ENCODE measurements at regions not wholly inside any gene's neighbourhood (a gene's known extent, or its start where the extent isn't known, plus 50 kb on each side); places are given as distances from the start of the nearest gene placed in this dataset.

GRCh38 chr21:22132358-22133071 lies 1134.3 kb downstream of the NCAM2 start:
- TF ChIP-seq CTCF (IDR thresholded peaks at IDR 0.05; ENCODE audit: low read depth, low read length, missing control alignments): no peak
- no peak overlapping the region for H3K4me3 ChIP-seq (ENCODE audit: low read depth, low read length)
- no peak for DNase-seq (ENCODE audit: low read depth)
- in situ Hi-C loops (cut with HindIII; ENCODE audit: low sequenced_read_pairs): no loop called here

- DNase-seq (ENCODE audit: low read depth): no peak
- in situ Hi-C loops (cut with HindIII; ENCODE audit: low sequenced_read_pairs): no loop called here
- TF ChIP-seq CTCF (IDR thresholded peaks at IDR 0.05; ENCODE audit: low read depth, low read length, missing control alignments): no peak
- H3K4me3 ChIP-seq (ENCODE audit: low read depth, low read length): no peak overlapping the region
These were observed 1138.5 kb downstream of the NCAM2 start for GRCh38 chr21:22136740-22137139.

- no peak for TF ChIP-seq CTCF (IDR thresholded peaks at IDR 0.05; ENCODE audit: low read depth, low read length, missing control alignments)
- no peak for DNase-seq (ENCODE audit: low read depth)
- in situ Hi-C loops (cut with HindIII; ENCODE audit: low sequenced_read_pairs): no loop called here
- H3K4me3 ChIP-seq (ENCODE audit: low read depth, low read length): no peak overlapping the region
These were observed 1140.2 kb downstream of the NCAM2 start for GRCh38 chr21:22138297-22139016.

- no peak for DNase-seq (ENCODE audit: low read depth)
- no peak for TF ChIP-seq CTCF (IDR thresholded peaks at IDR 0.05; ENCODE audit: low read depth, low read length, missing control alignments)
- no peak overlapping the region for H3K4me3 ChIP-seq (ENCODE audit: low read depth, low read length)
- in situ Hi-C loops (cut with HindIII; ENCODE audit: low sequenced_read_pairs): no loop called here
These were observed 1147.3 kb downstream of the NCAM2 start for GRCh38 chr21:22145545-22145944.

GRCh38 chr21:22154579-22155274 lies 1156.5 kb downstream of the NCAM2 start:
- no peak for DNase-seq (ENCODE audit: low read depth)
- in situ Hi-C loops (cut with HindIII; ENCODE audit: low sequenced_read_pairs): no loop called here
- TF ChIP-seq CTCF (IDR thresholded peaks at IDR 0.05; ENCODE audit: low read depth, low read length, missing control alignments): no peak
- no peak overlapping the region for H3K4me3 ChIP-seq (ENCODE audit: low read depth, low read length)

GRCh38 chr21:22164912-22165311 lies 1166.7 kb downstream of the NCAM2 start:
- in situ Hi-C loops (cut with HindIII; ENCODE audit: low sequenced_read_pairs): no loop called here

More at GRCh38 chr21:22164912-22165311, 1166.7 kb downstream of the NCAM2 start:
- no peak overlapping the region for H3K4me3 ChIP-seq (ENCODE audit: low read depth, low read length)
- no peak for DNase-seq (ENCODE audit: low read depth)
- TF ChIP-seq CTCF (IDR thresholded peaks at IDR 0.05; ENCODE audit: low read depth, low read length, missing control alignments): no peak
